GM21367 (cell line): ENCODE measurements at regions not wholly inside any gene's neighbourhood (a gene's known extent, or its start where the extent isn't known, plus 50 kb on each side); places are given as distances from the start of the nearest gene placed in this dataset.

Source experiments
- ATAC-seq: cut with Tn5 transposase; IDR thresholded peaks from one replicate; pipeline ENCODE4 v1.9.1; 2021; ENCODE audit not compliant: unreplicated experiment

DNA sequence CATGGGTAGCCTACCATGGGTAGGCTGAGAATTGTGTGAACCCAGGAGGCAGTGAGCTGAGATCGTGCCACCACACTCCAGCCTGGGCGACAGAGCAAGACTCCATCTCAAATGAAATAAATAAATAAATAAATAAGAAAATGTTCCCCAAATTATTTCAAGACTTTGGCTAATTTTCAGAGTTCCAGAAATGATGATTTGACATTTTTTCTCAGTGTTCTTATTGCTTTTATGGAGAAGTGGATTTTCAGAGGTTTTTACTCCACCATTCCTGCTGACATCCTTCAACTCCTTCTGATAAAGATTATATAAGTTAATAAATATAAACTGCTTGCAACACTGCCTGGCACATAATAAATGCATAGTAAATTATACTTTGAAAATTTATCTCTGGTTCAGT is 80.4 kb upstream of the PRKCQ start:
- ATAC-seq, result no peak

DNA sequence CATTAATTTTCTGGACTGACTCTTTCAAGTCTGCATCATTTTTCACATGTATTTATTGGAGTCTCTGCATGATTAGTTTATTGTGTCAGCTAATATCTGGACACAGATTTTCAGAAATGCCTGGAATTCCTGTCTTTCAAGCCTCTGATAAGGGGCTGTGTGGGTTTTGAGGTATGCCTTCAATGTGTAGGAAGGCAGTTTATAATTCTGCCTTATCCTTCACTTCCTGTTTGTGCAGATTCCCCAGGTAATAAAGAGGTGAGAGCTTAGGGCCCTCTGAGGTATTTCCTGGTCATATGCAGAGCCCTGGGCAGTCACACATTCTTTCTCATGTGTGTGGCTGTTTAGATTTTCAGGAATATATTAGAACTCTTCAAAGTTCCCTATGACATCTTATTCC is 79.4 kb upstream of the PRKCQ start:
- no peak for ATAC-seq

DNA sequence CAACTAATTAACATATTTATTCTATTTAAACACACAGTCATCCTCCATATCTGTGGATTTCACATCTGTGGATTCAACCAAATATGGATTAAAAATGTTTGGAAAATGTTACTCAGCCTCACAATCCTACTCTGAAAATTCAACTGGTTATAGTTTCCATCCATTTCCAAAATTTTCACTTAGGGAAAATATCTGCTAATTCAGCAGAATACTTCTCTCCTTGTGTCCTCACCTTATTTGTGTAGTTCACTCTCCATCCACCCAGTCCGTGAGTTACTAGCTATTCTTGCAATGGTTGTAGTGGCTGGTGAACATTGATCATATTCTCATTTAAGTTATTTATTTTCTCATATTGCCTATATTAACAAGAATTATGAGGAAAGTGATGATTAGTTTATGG is 77.6 kb upstream of the PRKCQ start:
- no peak for ATAC-seq

DNA sequence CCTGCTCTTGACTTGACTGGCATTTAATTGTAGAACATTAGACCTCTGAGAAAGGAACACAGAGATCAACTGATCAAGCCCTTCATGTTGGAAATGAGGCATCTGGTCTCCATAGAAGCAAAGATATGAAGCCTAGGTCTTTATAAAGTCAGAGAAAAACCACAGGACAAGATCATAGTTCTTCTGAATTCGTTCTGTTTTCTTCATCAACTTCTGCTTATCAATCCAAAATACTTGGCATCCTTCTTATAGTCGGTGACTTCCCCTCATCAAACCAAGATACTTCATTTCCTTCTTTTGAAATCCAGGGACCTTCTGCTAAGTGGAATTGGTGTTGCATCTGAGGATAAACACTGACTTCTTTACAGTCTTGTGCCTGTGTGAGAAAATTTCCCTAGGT is 77.1 kb upstream of the PRKCQ start:
- no peak for ATAC-seq

DNA sequence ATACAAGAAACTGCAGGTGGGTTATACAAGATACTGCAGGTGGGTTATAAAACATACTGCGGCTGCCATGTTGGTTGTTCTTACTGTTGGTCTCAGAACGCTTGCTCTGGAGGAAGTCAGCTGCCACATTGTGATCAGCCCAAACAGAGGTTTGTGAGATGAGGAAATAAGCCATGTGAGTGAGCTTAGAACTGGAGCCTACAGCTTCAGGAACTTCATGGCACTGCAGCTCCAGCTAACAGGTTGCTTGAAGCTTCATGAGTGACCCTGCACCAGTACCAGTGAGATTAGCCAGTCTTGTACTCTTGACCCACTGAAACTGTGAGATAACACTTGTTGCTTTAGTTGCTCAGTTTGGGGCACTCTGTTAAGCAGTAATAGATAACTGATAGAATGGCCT is 74.5 kb upstream of the PRKCQ start:
- no peak for ATAC-seq

DNA sequence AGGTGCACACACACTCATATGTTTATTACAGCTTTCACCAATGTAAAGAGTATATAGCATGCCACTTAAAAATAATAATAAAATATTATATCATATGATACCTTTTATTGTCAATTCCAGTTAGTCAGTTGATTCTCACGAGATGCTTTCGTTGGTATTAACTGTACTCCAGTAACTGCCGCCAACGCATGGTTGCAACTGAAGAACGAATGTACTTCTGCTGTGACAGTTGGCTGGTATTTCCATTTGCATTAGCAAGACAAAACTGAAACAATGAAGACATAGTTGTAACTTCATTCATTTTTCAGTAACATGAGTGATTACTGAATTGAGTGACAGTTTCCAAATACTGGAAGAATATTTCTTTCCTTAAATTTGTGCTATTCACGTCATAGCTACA is 70.5 kb upstream of the PRKCQ start:
- no peak for ATAC-seq

DNA sequence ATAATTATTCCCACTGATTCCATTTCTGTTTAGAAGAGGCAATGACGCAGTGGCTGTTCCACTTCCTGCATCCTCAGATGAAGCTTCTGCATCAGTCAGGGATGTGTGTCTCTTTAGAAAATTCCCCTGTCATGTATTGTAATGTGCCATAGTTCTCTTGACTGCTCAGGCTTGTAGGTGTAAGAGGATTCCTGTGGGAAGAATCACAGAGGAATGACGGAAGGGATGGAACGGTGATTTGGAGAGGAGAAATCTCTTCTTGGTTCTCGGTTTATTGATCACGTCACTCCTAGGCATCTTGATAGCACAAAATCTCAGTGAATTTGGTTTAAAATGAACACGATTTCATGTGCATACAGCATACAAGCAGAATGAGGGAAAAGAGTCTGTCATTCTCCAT is 69.8 kb upstream of the PRKCQ start:
- ATAC-seq, result no peak

DNA sequence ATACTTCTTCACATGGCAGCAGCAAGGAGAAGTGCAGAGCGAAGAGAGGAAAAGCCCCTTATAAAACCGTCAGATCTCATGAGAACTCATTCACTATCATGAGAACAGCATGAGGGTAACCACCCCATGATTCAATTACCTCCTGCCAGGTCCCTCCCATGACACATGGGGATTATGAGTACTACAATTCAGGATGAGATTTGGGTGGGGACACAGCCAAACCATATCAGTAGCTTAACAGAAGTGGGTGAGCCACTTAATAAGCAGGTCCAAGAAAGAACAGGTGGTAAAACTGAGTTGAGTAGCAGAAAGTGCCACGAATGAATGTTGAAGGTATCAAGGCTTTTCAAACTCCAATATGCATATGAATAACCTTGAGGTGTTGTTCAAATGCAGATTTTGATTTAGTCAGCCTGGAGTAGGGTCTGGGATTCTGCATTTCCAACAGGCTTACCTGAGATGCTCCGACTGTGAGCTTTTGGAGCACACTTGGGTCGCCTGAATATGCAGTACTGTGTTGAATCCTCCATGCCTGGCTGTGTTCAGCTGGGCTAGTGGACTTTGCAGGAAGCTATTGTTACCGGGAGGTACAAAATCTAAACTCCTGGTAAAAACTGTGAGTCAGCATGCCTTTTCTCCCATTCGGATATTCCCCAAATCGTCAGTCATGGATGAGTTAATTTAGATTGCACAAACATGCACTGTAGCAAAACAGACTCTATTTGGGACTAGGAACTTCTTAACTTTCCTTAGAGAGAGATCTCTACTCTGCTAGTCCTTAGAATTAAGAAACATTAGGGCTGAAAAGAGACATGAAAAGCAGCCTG is 69.0 kb upstream of the PRKCQ start:
- no peak for ATAC-seq

DNA sequence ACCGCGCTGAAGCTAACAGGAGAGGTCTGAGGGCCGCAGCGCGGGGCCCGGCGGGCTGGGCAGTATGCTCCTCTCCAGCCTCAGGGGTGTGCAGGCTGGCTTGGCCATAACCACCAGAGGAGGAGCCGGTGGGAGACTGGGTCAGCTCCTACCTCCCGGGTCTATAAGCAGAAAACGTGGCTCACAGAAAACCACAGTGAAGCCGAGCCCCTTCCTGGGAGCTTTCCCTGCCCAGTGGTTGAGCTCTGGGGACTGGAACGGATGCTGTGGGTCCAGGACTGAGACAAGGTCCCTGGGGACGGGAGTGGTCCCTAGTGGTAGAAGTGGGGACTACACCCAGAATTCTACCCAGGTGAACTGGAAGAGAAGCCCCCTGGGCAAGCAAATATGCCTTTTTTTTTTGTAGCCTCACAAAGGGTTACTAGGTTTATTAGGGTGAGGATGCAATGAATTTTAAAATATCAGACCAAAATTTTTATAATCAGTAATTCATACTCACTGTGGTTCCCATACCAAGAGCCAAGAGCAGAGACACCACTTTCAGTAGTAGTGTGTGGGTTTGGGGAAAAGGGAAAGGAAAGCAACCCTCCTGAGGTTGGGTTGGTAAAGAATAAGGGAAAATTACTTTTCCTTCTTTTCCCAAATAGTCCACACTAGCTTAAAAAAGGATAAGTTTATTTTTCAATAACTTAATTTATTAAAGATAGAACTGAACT is 67.9 kb upstream of the PRKCQ start:
- peak; percentile 84 for ATAC-seq

DNA sequence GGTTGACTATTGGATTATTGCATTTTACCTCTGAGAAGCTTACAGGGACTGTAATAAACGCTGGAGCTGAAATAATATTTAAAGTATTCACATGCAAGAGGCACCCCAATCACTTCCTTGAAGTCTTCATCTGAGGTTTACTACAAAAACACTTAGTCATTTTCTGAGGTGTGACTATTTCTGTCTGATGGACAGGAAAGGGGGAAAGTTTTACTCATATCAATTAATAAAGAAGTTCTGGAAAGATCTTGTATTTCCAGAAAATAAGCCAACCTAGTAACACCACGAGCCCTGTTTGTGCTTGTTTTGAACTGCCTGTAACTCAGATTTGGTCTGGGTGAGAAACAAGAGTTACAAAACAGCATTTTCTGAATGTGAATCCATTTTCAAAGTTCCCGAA is 63.9 kb upstream of the PRKCQ start:
- ATAC-seq, result no peak

DNA sequence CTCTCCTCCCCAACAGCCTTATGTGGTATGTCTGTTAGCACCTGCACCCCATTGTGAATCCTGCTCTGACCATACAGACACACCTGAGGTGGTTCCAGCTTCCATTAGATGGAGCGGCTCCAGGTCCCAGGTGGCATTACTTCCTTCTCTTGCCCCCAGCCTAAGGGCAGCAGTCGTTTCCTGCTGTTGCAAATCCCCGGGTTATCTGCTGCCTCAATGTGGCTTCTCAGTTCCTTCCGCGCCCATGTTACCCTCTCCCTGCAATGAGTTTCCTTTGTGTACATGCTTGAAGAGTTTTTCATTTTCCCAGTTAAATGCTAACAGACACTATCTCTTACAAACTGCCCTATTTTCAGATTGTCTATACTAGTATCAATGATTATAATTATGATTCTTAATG is 62.8 kb upstream of the PRKCQ start:
- no peak for ATAC-seq

DNA sequence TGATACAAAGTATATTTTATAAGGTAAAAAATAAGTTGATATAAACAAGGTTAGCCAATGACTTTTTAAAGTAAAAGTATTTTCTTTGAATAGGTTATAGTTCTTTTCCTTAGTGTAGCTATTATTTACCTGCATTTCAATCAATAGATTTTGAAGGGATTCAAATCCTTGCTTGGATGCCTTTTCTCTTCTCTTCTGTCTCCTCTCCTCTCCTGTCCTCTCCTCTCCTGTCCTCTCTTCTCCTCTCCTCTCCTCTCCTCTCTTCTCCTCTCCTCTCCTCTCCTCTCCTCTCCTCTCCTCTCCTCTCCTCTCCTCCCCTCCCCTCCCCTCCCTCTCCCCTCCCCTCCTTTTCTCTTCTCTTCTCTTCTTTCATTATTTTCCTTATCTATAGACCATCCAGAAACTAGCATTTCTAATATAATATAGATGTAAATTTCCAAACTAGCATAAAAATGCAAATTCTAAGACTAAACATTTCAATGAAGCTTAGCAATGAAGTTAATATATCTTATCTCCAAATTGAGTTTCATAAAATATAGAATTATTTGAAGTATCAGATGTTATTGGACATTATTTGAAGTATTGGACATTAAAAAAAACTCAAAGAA is 60.5 kb upstream of the PRKCQ start:
- ATAC-seq, result no peak

DNA sequence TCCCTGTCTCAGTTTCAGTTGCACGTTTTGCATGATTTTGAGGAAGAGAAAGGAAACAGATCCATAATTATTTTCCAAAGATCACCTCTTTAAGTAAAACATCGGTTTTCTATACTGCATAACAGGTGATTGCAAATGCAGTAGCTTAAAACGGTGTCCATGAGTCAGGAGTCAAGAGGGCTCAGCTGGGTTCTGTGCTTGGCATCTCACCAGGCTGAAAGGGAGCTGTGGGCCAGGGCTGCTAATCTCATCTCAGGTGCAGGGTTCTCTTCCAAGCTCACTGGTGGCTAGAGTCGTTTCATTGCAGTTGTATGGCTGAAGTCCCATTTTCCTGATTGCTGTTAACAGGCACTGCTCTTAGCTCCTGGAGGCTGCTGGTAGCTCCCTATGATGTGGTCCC is 57.0 kb upstream of the PRKCQ start:
- no peak for ATAC-seq

DNA sequence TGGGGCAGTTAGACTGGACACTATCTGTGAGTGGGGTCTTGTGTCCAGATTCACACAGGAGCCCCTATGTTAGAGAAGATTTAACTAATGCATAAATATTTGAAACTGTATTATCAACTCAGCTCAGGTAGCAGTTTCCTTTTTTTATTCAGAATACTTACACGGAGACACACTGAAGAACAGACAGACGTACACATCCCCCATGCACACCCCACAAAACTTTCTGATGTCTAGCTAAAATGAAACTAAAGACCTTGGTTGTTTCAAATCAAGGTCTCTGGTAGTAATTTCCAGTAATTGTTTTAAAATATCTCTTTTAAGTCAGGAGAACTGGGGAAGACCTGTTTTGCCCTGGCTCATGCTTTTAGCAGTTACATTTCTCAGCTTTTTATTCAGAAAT is 55.7 kb upstream of the PRKCQ start:
- no peak for ATAC-seq
